A549 (cell line): ENCODE measurements at regions not wholly inside any gene's neighbourhood (a gene's known extent, or its start where the extent isn't known, plus 50 kb on each side); places are given as distances from the start of the nearest gene placed in this dataset.

Source experiments
- CBX2 ChIP-seq: fragments of 200-600 bp; sonication (generic); IDR thresholded peaks from 2 replicates; pipeline ENCODE4 v1.6.1; 2016; ENCODE audit warnings: low read depth, mild to moderate bottlenecking, borderline replicate concordance
- CTCF ChIP-seq: fragments of >200 bp; sonication (Bioruptor Twin); formaldehyde crosslinking; IDR thresholded peaks from 3 replicates; pipeline ENCODE4 v1.5.1; 2016
- E2F6 ChIP-seq: IDR thresholded peaks from 2 replicates; pipeline ENCODE4 v1.6.1; 2012; ENCODE audit warnings: low read depth, borderline replicate concordance
- POLR2A ChIP-seq: IDR thresholded peaks from 2 replicates; pipeline ENCODE4 v1.6.1; 2012; ENCODE audit warnings: mild to moderate bottlenecking, low read length
- RNF2 ChIP-seq: fragments of 200-600 bp; sonication (generic); IDR thresholded peaks from 2 replicates; pipeline ENCODE4 v1.6.1; 2016; ENCODE audit warnings: low read depth, mild to moderate bottlenecking, antibody characterized with exemption, moderate library complexity, borderline replicate concordance
- SMC3 ChIP-seq: fragments of >200 bp; sonication (Bioruptor Twin); formaldehyde crosslinking; IDR thresholded peaks from 3 replicates; pipeline ENCODE4 v1.6.1; 2018; ENCODE audit warnings: inconsistent platforms
- ZFP36 ChIP-seq: fragments of 450-650 bp; IDR thresholded peaks from 2 replicates; pipeline ENCODE4 v1.6.1; 2014; ENCODE audit warnings: borderline replicate concordance; ENCODE audit not compliant: partially characterized antibody

GRCh38 chr15:96448923-96449322, 118.4 kb downstream of the NR2F2 start:
- TF ChIP-seq CTCF (no peak), ZFP36 (no peak), SMC3 (no peak), RNF2 (no peak), E2F6 (no peak), POLR2A (no peak), CBX2 (no peak)
